ENCODE measurements at regions not wholly inside any gene's neighbourhood (a gene's known extent, or its start where the extent isn't known, plus 50 kb on each side); places are given as distances from the start of the nearest gene placed in this dataset.

- DNase-seq (ENCODE audit: low read depth, low spot score), result no peak
Observed at GRCh38 chr15:36483409-36483808, 96.0 kb upstream of the CDIN1 start.

GRCh38 chr15:36484038-36484778 lies 95.2 kb upstream of the CDIN1 start:
- no peak overlapping the region for H3K4me3 ChIP-seq (ENCODE audit: low read length)
- DNase-seq (ENCODE audit: low read depth, low spot score), result no peak

More at GRCh38 chr15:36483409-36483808, 96.0 kb upstream of the CDIN1 start:
- H3K4me3 ChIP-seq (ENCODE audit: low read length), result no peak overlapping the region

GRCh38 chr15:36491912-36492311 lies 87.5 kb upstream of the CDIN1 start:
- no peak for DNase-seq (ENCODE audit: low read depth, low spot score)
- no peak overlapping the region for H3K4me3 ChIP-seq (ENCODE audit: low read length)

- no peak overlapping the region for H3K4me3 ChIP-seq (ENCODE audit: low read length)
- no peak for DNase-seq (ENCODE audit: low read depth, low spot score)
Observed at GRCh38 chr15:36495456-36495991, 83.9 kb upstream of the CDIN1 start.

- no peak for DNase-seq (ENCODE audit: low read depth, low spot score)
- H3K4me3 ChIP-seq (ENCODE audit: low read length), result no peak overlapping the region
Observed at GRCh38 chr15:36497901-36498300, 81.5 kb upstream of the CDIN1 start.

GRCh38 chr15:36498401-36498800 lies 81.0 kb upstream of the CDIN1 start:
- no peak for DNase-seq (ENCODE audit: low read depth, low spot score)
- H3K4me3 ChIP-seq (ENCODE audit: low read length), result no peak overlapping the region

GRCh38 chr15:36498916-36499315 lies 80.5 kb upstream of the CDIN1 start:
- no peak for DNase-seq (ENCODE audit: low read depth, low spot score)
- no peak overlapping the region for H3K4me3 ChIP-seq (ENCODE audit: low read length)

GRCh38 chr15:36499412-36500389 lies 79.7 kb upstream of the CDIN1 start:
- no peak overlapping the region for H3K4me3 ChIP-seq (ENCODE audit: low read length)
- DNase-seq (ENCODE audit: low read depth, low spot score), result no peak

- no peak overlapping the region for H3K4me3 ChIP-seq (ENCODE audit: low read length)
- DNase-seq (ENCODE audit: low read depth, low spot score), result peak; percentile 53
Observed at GRCh38 chr15:36501063-36501678, 78.3 kb upstream of the CDIN1 start.

GRCh38 chr15:36502509-36502908 lies 76.9 kb upstream of the CDIN1 start:
- no peak for DNase-seq (ENCODE audit: low read depth, low spot score)
- no peak overlapping the region for H3K4me3 ChIP-seq (ENCODE audit: low read length)

GRCh38 chr15:36506733-36507356 lies 72.6 kb upstream of the CDIN1 start:
- DNase-seq (ENCODE audit: low read depth, low spot score), result no peak
- H3K4me3 ChIP-seq (ENCODE audit: low read length), result no peak overlapping the region

GRCh38 chr15:36507458-36507857 lies 72.0 kb upstream of the CDIN1 start:
- no peak for DNase-seq (ENCODE audit: low read depth, low spot score)
- H3K4me3 ChIP-seq (ENCODE audit: low read length), result no peak overlapping the region

GRCh38 chr15:36511594-36511993 lies 67.8 kb upstream of the CDIN1 start:
- DNase-seq (ENCODE audit: low read depth, low spot score), result no peak
- no peak overlapping the region for H3K4me3 ChIP-seq (ENCODE audit: low read length)

- no peak overlapping the region for H3K4me3 ChIP-seq (ENCODE audit: low read length)
- no peak for DNase-seq (ENCODE audit: low read depth, low spot score)
Observed at GRCh38 chr15:36517758-36518157, 61.7 kb upstream of the CDIN1 start.

GRCh38 chr15:36519067-36519466 lies 60.4 kb upstream of the CDIN1 start:
- no peak for DNase-seq (ENCODE audit: low read depth, low spot score)
- no peak overlapping the region for H3K4me3 ChIP-seq (ENCODE audit: low read length)

GRCh38 chr15:36525430-36525829 lies 54.0 kb upstream of the CDIN1 start:
- H3K4me3 ChIP-seq (ENCODE audit: low read length), result no peak overlapping the region
- DNase-seq (ENCODE audit: low read depth, low spot score), result no peak

GRCh38 chr15:36527235-36528162 lies 51.9 kb upstream of the CDIN1 start:
- DNase-seq (ENCODE audit: low read depth, low spot score), result no peak
- no peak overlapping the region for H3K4me3 ChIP-seq (ENCODE audit: low read length)
